HL-60 (cell line): ENCODE measurements at regions not wholly inside any gene's neighbourhood (a gene's known extent, or its start where the extent isn't known, plus 50 kb on each side); places are given as distances from the start of the nearest gene placed in this dataset.

ENCODE experiments used
- CTCF ChIP-seq: IDR thresholded peaks from one replicate; pipeline ENCODE4 v1.5.1; 2011; ENCODE audit warnings: low read length, control low read depth, inconsistent platforms; ENCODE audit not compliant: insufficient read depth
- GABPA ChIP-seq: IDR thresholded peaks from 2 replicates; pipeline ENCODE4 v1.6.1; 2012; ENCODE audit warnings: low read depth
- POLR2AphosphoS5 ChIP-seq: IDR thresholded peaks from 2 replicates; pipeline ENCODE4 v1.6.1; 2012; ENCODE audit warnings: low read depth
- REST ChIP-seq: IDR thresholded peaks from 2 replicates; pipeline ENCODE4 v1.6.1; 2012; ENCODE audit warnings: low read depth; ENCODE audit not compliant: insufficient replicate concordance
- SPI1 ChIP-seq: IDR thresholded peaks from 2 replicates; pipeline ENCODE4 v1.6.1; 2012; ENCODE audit warnings: low read depth, mild to moderate bottlenecking, borderline replicate concordance

- TF ChIP-seq CTCF (no peak), POLR2AphosphoS5 (no peak), GABPA (no peak), REST (no peak), SPI1 (no peak)
Observed at GRCh38 chr13:56510836-56511235, 629.9 kb upstream of the PRR20A start.
